ENCODE measurements at regions not wholly inside any gene's neighbourhood (a gene's known extent, or its start where the extent isn't known, plus 50 kb on each side); places are given as distances from the start of the nearest gene placed in this dataset.

GRCh38 chrX:106437407-106437806 lies 174.4 kb upstream of the RADX start:
- ChIA-PET POLR2A (no interaction called here), CTCF (no interaction called here)
- H3K9me1 ChIP-seq (replicated peaks; ENCODE audit: control insufficient read depth, extremely low read depth, insufficient read depth, low read length) = no peaks in the 10 kb centered on the region
- H3K4me1 ChIP-seq (ENCODE audit: control insufficient read depth, extremely low read depth, insufficient read depth, low read length) = no peaks in the 10 kb centered on the region
- no peaks in the 10 kb centered on the region for H3K27me3 ChIP-seq (ENCODE audit: control insufficient read depth in 2 of 2, insufficient read depth in 2 of 2, low read length in 2 of 2)
- TF ChIP-seq POLR2A (IDR thresholded peaks at IDR 0.05; ENCODE audit: low read depth, low read length) = no peak
- no peak for TF ChIP-seq POLR2AphosphoS5 (IDR thresholded peaks at IDR 0.05; ENCODE audit: insufficient read depth, low read depth, low read length)
- no peak for TF ChIP-seq FOS (IDR thresholded peaks at IDR 0.05; ENCODE audit: borderline replicate concordance, insufficient read depth, low read length)
- TF ChIP-seq, protein P1, sequence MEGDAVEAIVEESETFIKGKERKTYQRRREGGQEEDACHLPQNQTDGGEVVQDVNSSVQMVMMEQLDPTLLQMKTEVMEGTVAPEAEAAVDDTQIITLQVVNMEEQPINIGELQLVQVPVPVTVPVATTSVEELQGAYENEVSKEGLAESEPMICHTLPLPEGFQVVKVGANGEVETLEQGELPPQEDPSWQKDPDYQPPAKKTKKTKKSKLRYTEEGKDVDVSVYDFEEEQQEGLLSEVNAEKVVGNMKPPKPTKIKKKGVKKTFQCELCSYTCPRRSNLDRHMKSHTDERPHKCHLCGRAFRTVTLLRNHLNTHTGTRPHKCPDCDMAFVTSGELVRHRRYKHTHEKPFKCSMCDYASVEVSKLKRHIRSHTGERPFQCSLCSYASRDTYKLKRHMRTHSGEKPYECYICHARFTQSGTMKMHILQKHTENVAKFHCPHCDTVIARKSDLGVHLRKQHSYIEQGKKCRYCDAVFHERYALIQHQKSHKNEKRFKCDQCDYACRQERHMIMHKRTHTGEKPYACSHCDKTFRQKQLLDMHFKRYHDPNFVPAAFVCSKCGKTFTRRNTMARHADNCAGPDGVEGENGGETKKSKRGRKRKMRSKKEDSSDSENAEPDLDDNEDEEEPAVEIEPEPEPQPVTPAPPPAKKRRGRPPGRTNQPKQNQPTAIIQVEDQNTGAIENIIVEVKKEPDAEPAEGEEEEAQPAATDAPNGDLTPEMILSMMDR (IDR thresholded peaks at IDR 0.05; ENCODE audit: extremely low read depth in 1 of 2, insufficient read depth in 1 of 2, low read depth in 1 of 2, low read length in 2 of 2) = no peak
- no peak for TF ChIP-seq EZH2 (IDR thresholded peaks at IDR 0.05; ENCODE audit: borderline replicate concordance, low read depth, low read length, severe bottlenecking)
- TF ChIP-seq MYC (IDR thresholded peaks at IDR 0.05; ENCODE audit: low read depth, low read length) = no peak
- no peak for TF ChIP-seq GATA2 (IDR thresholded peaks at IDR 0.05; ENCODE audit: insufficient read depth, insufficient read length, low read depth, low read length)
- no peak for TF ChIP-seq JUN (IDR thresholded peaks at IDR 0.05; ENCODE audit: borderline replicate concordance, insufficient read depth, insufficient read length, low read depth)
- no peak for TF ChIP-seq MAX (IDR thresholded peaks at IDR 0.05; ENCODE audit: insufficient read depth, insufficient read length)
- no peak overlapping the region for H3K27ac ChIP-seq (ENCODE audit: insufficient read depth, low read depth, low read length)
- H3K4me2 ChIP-seq (ENCODE audit: insufficient read depth, low read length) = no peak overlapping the region
- H3K79me2 ChIP-seq (ENCODE audit: control insufficient read depth, insufficient read depth, low read length) = no peaks in the 10 kb centered on the region
- no peak overlapping the region for H2AFZ ChIP-seq (ENCODE audit: low read depth, low read length)
- no peak overlapping the region for H3K9ac ChIP-seq (replicated peaks; ENCODE audit: extremely low read depth, insufficient read depth, low read length)
- no peak overlapping the region for H3K4me3 ChIP-seq (replicated peaks in 1 of 3; ENCODE audit: insufficient read depth in 1 of 3, low read depth in 1 of 3, low read length in 3 of 3)
- dilution Hi-C loops (cut with MboI; ENCODE audit: extremely low pct_ligation_motif_present, low sequenced_read_pairs) (no loop called here), intact Hi-C loops (cut with micrococcal nuclease) (no loop called here)
- no peaks in the 10 kb centered on the region for H3K9me3 ChIP-seq (replicated peaks; ENCODE audit: control insufficient read depth, insufficient read depth, low read length)
- no peaks in the 10 kb centered on the region for H4K20me1 ChIP-seq (replicated peaks; ENCODE audit: control insufficient read depth, extremely low read depth, insufficient read depth, low read length)
- DNase-seq (ENCODE audit: low read depth, low spot score) (no peak), FAIRE-seq (no peak)
- BruUV-seq (replicated peaks) = no TSS peak
- no peaks in the 10 kb centered on the region for H3K36me3 ChIP-seq (ENCODE audit: control insufficient read depth in 2 of 2, extremely low read depth in 1 of 2, insufficient read depth in 2 of 2, low read length in 2 of 2)
